HL-60 (cell line): ENCODE measurements at regions not wholly inside any gene's neighbourhood (a gene's known extent, or its start where the extent isn't known, plus 50 kb on each side); places are given as distances from the start of the nearest gene placed in this dataset.

ENCODE experiments used
- DNase-seq, 2 experiments: peaks; one replicate each; pipeline ENCODE4 v3.0.0-alpha.2; 2010 to 2020; ENCODE audit warnings: low read depth in 1 of 2, low spot score in 1 of 2
- H3K27ac ChIP-seq: fragments of 250-450 bp; sonication (Bioruptor Pico); replicated peaks from 2 replicates; pipeline ENCODE4 v1.5.1; 2020; ENCODE audit warnings: mild to moderate bottlenecking, moderate library complexity
- H3K27me3 ChIP-seq: fragments of 250-450 bp; sonication (Bioruptor Pico); 2 replicates; pipeline ENCODE4 v1.5.1; 2021; ENCODE audit warnings: mild to moderate bottlenecking, moderate library complexity; ENCODE audit not compliant: insufficient read depth, poor library complexity, severe bottlenecking
- H3K4me3 ChIP-seq: replicated peaks from 2 replicates; pipeline ENCODE4 v1.5.1; 2011; ENCODE audit warnings: mild to moderate bottlenecking, control low read depth, low read length; ENCODE audit not compliant: insufficient read depth
- CTCF ChIP-seq: IDR thresholded peaks from one replicate; pipeline ENCODE4 v1.5.1; 2011; ENCODE audit warnings: low read length, control low read depth, inconsistent platforms; ENCODE audit not compliant: insufficient read depth
- GABPA ChIP-seq: IDR thresholded peaks from 2 replicates; pipeline ENCODE4 v1.6.1; 2012; ENCODE audit warnings: low read depth
- POLR2AphosphoS5 ChIP-seq: IDR thresholded peaks from 2 replicates; pipeline ENCODE4 v1.6.1; 2012; ENCODE audit warnings: low read depth
- REST ChIP-seq: IDR thresholded peaks from 2 replicates; pipeline ENCODE4 v1.6.1; 2012; ENCODE audit warnings: low read depth; ENCODE audit not compliant: insufficient replicate concordance
- SPI1 ChIP-seq: IDR thresholded peaks from 2 replicates; pipeline ENCODE4 v1.6.1; 2012; ENCODE audit warnings: low read depth, mild to moderate bottlenecking, borderline replicate concordance

GRCh38 chr18:78630356-78630755, 349.3 kb upstream of the SALL3 start:
- Histone ChIP-seq H3K27me3 (peaks cover 2% of the 10 kb centered on the region), H3K4me3 (no peak overlapping the region), H3K27ac (no peak overlapping the region)
- TF ChIP-seq SPI1 (no peak), POLR2AphosphoS5 (no peak), GABPA (no peak), CTCF (no peak), REST (no peak)
- no peak for DNase-seq

GRCh38 chr18:78630981-78631510, 348.6 kb upstream of the SALL3 start:
- Histone ChIP-seq H3K27ac (no peak overlapping the region), H3K4me3 (no peak overlapping the region), H3K27me3 (peaks cover 2% of the 10 kb centered on the region)
- no peak for DNase-seq
- TF ChIP-seq POLR2AphosphoS5 (no peak), GABPA (no peak), CTCF (no peak), REST (no peak), SPI1 (no peak)

- no peaks in the 10 kb centered on the region for H3K27me3 ChIP-seq
- TF ChIP-seq CTCF (no peak), SPI1 (no peak), GABPA (no peak), REST (no peak), POLR2AphosphoS5 (no peak)
- no peak overlapping the region for H3K27ac ChIP-seq
- no peak overlapping the region for H3K4me3 ChIP-seq
- DNase-seq: peak; percentile 12 to 82
These were observed 347.5 kb upstream of the SALL3 start for GRCh38 chr18:78632111-78632541.
